ENCODE measurements at regions not wholly inside any gene's neighbourhood (a gene's known extent, or its start where the extent isn't known, plus 50 kb on each side); places are given as distances from the start of the nearest gene placed in this dataset.

GRCh38 chr6:141024526-141024925 lies 1108.2 kb upstream of the GJE1 start:
- no peak for TF ChIP-seq POLR2A (IDR thresholded peaks at IDR 0.05; ENCODE audit: extremely low read depth, insufficient read length)
- TF ChIP-seq CTCF (IDR thresholded peaks at IDR 0.05; ENCODE audit: low read depth, low read length) = no peak
